ENCODE measurements at regions not wholly inside any gene's neighbourhood (a gene's known extent, or its start where the extent isn't known, plus 50 kb on each side); places are given as distances from the start of the nearest gene placed in this dataset.

DNA sequence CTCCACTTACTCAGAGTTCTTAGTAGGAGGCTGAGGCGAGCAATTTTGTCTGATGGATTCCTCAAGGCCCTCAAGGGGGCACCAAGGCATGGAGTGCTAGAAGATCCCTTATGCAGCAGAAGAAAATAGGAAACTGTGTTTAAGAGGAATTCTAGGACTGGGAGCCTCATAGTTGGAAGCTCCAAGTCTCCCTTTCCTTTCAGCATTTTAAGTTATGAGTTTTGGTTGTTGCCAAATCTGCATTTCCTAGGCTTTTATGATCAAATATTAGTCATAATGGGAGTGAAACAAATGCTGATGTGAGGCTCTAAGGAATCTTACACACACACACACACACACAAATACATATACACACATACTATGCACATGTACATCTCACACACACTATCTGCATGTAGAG, 714.0 kb downstream of the UTRN start:
- no peak for DNase-seq

DNA sequence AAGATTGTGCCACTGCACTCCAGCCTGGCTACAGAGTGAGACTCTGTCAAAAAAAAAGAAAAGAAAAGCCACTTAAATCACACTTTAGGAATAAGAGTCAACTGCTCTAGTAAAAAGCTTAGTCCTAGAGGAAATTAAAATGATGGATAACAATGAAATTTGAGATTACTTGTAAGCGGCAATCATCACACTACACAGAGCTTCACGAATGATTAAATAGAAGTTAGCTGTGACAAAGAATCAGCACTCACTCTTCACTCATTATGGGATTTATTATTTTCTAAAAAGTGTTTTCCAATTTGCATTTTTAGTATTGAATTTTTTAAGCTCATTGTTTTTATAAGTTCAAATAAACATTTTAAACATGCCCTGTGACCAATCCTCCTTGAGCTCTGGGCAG, 718.0 kb downstream of the UTRN start:
- no peak for DNase-seq

DNA sequence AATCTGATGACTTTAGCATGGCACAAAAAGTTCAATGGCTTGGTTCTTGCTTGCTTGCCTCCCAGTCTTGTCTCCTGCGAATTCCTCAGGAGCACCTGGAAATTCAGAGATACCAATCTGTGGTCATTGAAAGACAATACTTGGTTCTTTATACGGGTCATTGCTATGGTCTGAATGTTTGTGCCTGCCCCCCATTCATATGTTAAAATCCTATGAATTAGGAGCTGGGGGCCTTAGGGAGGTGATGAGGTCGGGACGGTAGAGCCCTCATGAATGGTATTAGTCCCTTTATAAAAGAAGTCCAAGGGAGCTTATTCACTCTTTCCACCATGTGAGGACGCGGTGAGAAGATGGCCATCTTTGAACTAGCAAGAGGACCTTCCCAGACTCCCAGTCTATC, 721.8 kb downstream of the UTRN start:
- DNase-seq: no peak

DNA sequence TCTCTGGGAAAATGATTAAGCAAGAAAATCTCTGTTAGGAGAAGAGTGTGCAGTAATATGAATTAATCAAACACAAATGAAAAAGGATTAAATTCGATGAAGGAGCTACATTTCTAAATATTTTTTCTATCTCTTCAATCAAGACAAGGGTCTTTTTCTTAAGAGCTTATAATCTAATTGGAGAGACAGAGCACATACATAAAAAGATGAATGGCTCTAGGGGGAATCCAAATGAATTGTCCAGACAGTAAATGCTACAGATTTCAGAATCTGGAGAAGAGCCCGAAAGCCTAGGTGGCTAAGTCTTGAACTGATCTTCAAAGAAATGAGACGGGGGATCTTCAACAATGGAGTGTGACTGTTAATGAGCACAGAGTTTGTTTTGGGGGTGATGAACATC, 723.6 kb downstream of the UTRN start:
- DNase-seq: no peak

- no peak for DNase-seq
Measured at GRCh38 chr6:145009711-145010110, 724.6 kb downstream of the UTRN start.

- DNase-seq: no peak
Measured at GRCh38 chr6:145012039-145012662, 723.2 kb downstream of the EPM2A start.

- DNase-seq: no peak
Measured at GRCh38 chr6:145015739-145016558, 719.4 kb downstream of the EPM2A start.

DNA sequence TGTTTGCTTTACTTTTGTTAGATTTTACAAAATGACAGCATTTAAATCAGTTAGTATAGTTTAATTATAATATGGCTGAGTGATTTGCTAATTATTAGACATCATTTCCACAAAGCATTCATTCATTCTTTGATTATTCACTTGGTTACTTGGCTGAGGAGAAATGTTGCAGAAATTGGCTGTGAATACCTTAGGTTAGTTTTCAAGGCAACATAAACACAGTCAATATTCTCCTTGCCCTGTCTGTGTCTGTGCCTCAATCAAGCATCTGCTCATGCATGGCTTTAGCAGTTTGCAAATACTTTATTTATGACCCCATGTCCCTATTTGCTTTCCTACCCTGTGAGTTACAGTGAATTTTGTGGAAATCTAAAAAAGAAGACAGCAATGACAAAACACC, 718.3 kb downstream of the EPM2A start:
- DNase-seq: no peak

GRCh38 chr6:145017516-145017915, 717.8 kb downstream of the EPM2A start:
- DNase-seq: no peak

DNA sequence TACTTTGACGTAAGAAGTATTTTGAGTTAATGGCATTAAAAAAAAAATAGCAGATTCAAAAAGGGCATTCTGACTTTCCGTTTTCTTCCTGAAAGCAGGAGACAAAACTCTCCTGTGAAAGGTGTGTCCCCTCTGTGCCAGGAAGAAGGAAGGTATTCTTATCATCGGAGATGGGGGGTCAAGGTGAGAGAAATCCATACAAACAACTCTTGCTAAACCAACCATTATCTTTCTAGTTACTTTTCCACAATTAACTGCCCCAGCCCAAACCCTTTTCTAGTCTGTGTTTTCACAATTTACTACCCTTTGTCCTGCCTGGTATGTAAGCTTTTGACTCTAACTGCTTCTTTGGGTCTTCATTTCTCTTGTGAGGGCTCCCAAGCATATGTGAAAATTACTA, 717.3 kb downstream of the EPM2A start:
- DNase-seq: no peak

DNA sequence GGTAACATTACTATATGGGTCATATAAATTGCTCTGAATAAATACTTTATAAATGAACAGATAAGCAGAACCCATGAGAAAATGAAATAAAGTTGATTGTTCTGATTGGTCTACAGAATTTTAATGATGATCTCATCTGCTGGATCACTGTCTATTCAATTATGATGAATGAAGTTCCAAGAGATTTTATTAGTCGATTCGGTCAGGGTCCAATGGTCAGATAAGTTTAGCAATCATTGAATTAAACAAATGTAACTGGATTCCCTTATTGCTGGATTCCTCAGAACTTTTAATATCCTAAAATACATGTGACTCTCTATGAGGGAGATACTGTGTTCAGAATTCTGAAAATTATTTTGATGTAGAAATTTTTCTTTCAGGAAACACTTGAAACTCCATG, 715.2 kb downstream of the EPM2A start:
- DNase-seq: no peak

DNA sequence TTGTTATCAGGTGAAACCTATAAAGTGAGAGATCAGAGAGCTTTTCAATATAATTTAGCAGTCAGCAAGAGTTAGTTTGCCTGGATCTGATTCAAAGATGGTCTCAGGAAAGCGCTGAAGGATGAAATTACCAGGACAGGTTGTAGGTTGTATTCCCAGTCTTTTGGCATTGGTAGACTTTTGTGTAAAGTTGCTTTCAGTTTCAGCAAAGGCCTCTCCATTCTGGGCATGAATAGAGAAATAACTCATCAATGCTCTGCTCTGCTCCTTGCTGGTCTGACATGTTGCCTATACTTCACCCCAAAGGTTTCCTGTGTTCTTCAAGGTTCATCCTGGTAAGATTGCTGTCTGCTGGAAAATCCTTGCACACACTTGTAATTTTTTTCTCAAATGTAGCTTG, 714.8 kb downstream of the EPM2A start:
- no peak for DNase-seq

DNA sequence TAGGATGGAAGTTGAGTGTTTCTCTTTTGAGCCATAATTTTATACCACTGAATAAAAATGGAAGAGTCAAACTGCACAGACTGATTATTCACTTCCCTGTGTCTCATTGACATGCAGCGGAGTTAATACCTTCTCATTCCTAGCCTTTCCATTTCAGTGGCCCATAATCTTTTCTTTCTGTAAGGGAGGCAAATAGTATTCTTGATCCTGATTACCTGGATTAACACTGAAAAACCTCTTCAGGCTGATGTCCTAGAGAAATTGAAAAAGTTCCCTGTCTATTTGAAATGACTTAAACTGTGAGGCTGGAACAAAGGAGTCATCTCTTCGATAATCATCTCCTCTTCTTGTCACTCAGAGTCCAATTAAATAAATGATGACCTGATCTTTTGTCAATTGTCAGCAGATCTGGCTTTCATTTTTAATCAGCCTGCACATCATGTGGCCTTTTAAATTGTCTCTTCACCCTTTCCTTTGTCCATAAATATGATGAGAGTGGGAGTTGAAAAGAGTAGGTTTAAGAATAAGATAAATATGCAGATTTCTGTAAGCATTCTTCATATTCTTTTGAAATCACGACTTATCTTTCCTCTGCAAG, 713.0 kb downstream of the EPM2A start:
- DNase-seq: no peak

DNA sequence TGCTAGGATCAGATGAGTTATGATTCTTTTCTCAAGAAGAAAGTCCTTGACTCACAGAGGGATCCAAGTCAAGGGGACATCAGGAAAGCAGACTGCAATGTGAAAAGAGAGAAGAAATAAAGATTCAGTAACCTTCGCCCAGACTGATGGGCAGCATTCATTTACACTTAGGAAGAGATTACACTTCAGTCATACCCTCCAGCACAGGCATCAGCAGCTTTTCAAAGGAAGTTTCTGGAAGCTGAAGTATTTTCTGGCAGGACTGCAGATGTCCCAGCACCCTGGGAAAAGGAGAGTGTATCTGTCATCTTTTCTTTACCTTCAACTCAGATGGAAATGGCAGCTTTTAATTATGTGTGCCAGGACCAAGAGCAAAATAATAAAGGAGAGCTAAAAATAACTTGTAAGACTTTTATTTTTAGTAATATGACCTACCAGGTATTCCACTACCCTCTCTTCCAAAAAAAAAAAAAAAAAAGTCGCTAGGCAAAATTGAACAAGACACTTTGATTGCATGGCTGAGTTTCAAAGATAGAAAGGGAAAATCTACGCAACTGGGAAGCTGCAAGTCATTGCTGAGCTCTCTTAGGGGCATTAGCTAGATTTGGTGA, 712.1 kb downstream of the EPM2A start:
- DNase-seq: no peak

GRCh38 chr6:145025488-145025887, 709.8 kb downstream of the EPM2A start:
- no peak for DNase-seq

GRCh38 chr6:145026267-145026679, 709.0 kb downstream of the EPM2A start:
- DNase-seq: no peak

- DNase-seq: no peak
Measured at GRCh38 chr6:145028144-145028818, 707.0 kb downstream of the EPM2A start.

GRCh38 chr6:145031001-145031400, 704.3 kb downstream of the EPM2A start:
- no peak for DNase-seq

DNA sequence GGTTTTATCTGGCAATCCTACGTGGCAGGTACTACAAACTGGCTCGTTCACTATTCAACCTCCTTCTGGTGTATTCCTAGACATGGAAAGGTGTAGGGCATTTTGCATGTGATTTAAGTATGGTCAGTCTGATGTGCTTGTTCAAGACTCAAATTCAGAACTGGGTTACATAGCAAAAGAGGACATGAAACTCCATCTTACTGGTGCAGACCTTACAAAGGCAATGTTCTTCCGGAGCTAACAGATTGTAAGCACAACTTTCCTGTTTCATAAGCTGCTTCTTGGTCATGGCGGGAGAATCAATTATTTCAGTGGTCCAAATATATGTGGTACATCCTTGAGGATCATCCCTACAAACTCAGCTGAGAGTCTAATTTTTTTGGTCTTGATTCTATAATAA, 703.4 kb downstream of the EPM2A start:
- no peak for DNase-seq

DNA sequence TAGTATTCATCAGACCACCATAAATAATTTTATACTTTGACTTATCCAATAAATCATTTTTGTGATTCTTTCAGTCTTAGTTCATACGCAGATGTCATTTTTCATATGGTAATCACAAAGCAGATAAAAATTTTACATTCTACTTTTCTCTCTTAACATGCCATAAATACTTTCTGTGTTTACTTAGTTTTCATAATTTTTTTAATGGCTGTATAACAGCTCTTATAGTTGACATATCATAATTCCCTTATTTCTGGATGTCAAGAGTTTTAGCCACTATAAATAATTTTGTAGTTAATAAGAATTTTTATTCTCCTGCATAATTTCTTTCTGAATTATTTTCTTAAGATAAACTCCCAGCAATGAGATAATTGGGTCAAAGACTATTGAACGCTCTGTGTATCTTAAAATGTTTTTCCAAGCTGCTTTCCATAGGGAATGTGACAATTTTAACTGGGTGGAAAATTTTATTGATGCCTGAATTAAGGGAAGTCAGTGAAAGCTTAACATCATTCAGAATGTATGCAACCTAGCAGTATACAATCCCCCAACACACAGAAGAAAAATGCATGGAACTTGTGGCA, 702.7 kb downstream of the EPM2A start:
- no peak for DNase-seq

DNA sequence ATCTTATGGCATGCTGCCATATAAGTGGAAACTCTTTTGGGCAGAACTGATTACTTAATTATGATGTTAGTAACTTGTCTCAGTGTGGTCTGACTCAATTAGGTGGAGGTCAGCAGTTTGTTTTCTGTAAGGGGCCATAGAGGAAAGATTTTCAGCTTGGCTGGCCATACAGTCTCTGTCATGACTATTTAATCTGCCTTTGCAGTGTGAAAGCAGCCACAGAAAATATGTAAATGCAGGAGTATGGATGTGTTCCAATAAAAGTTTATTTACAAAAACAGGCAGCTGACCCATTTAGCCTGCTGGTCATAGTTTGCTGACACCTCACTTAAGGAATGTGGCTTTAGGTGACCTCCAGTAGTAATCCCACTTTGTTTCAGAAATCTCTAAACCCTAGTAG, 700.7 kb downstream of the EPM2A start:
- DNase-seq: no peak

DNA sequence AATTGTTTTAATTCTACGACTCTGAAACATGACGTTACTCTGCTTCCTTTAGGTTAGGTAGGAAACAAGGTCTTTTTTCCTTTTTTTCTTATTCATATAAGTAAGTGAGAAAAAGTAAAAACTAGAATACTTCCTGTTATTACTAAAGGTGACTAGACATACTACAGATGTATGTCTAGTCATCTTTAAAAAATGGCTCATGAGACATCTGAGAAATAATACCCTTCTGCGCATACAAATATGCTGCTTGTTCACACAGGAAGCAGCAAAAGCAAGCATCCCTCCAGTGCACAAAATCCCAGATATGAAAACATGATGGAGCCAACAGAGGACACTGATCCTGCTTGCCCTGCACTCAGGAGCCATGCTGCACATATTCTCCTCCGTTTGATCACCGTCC, 699.1 kb downstream of the EPM2A start:
- no peak for DNase-seq

Measured in NCI-H1930 (cell line).